HG03469 (cell line): ENCODE measurements at regions not wholly inside any gene's neighbourhood (a gene's known extent, or its start where the extent isn't known, plus 50 kb on each side); places are given as distances from the start of the nearest gene placed in this dataset.
"Not testable (repeated sequence)": the region's sequence is repeated elsewhere in the genome, so short reads cannot be mapped to it uniquely, and the experiment has no call there.

Experiments used
- ATAC-seq: cut with Tn5 transposase; IDR thresholded peaks from one replicate; pipeline ENCODE4 v1.9.1; 2021; ENCODE audit warnings: mild to moderate bottlenecking, moderate library complexity, moderate number of reproducible peaks; ENCODE audit not compliant: unreplicated experiment

GRCh38 chr5:56632199-56632598 lies 183.2 kb upstream of the MAP3K1 start:
- no peak for ATAC-seq

GRCh38 chr5:56631719-56632118 lies 183.6 kb upstream of the MAP3K1 start:
- no peak for ATAC-seq

- not testable (repeated sequence) for ATAC-seq
These were observed 186.7 kb upstream of the MAP3K1 start for GRCh38 chr5:56628616-56629015.

DNA sequence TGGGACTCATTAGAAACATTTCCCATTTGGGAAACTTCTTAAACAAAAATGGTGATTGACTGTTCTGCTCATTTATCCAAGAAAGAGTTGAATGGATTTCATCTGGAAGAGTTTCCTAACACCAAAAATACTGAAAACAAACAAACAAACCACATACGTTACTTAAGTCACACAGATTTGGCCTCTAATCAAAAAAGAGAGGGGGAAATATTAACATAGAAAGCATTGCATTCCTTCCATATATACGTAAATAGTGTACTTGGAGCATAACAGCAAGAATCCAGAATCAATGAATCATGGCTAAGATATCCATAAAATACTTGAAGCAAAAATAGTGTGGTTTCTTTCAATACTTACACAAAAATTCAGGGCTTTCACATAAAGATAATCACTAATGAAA lies 189.8 kb upstream of the MAP3K1 start:
- ATAC-seq: no peak

- ATAC-seq: no peak
These were observed 190.6 kb upstream of the MAP3K1 start for GRCh38 chr5:56624751-56625150.

DNA sequence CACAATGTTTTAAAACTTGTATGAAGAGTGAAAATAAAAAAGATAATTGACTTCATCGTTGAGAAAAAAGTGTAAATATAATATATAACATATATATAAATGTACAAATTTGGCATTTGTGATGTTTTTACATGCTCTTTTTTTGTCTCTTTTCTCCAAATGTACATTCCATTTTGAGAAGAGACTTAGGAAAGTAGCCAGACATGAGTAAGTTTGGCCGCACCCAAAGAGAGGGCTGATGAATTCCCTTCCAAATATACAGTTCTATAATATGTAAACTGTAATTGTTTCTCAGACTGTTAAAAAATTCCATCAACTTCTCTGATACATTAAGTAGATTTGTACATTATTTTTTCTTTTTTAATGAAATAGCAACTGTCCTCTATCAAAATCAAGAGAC lies 193.2 kb upstream of the MAP3K1 start:
- ATAC-seq: no peak

DNA sequence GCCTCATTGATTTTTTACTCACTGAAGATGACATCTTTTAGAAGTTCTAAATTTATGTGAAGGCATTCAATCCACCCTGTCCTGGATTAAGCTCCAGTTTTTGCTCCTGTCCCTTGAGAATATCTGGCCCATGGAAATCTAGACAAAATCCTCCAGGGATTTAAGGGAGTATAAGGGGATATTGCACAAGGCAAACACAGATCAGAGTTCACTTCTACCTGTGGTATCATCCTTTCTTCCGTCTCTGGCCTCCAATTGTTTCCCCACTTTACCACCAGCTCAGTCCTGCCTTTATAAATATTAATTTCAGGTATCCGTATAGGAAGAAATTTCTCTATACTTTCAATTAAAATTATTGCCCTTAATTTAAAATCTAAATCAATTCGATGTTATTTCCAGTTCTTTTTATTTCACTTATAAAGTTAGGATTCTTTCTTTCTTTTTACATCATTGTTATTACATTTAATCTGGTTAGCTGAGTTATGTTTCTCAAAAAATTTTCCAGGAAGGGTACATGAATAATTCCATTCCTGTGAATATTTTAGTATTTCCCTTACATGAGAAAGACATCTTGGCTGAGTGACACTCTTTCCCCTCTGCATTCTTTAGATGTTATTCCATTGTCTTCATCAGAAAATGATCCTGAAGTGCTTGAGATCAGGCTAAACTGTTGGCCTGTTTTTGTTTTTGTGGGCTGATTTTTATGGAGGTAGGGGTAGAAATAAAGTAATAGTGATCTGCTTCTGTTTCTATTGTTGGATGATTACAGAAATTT lies 194.3 kb upstream of the MAP3K1 start:
- no peak for ATAC-seq

GRCh38 chr5:56617998-56618397 lies 197.4 kb upstream of the MAP3K1 start:
- no peak for ATAC-seq

DNA sequence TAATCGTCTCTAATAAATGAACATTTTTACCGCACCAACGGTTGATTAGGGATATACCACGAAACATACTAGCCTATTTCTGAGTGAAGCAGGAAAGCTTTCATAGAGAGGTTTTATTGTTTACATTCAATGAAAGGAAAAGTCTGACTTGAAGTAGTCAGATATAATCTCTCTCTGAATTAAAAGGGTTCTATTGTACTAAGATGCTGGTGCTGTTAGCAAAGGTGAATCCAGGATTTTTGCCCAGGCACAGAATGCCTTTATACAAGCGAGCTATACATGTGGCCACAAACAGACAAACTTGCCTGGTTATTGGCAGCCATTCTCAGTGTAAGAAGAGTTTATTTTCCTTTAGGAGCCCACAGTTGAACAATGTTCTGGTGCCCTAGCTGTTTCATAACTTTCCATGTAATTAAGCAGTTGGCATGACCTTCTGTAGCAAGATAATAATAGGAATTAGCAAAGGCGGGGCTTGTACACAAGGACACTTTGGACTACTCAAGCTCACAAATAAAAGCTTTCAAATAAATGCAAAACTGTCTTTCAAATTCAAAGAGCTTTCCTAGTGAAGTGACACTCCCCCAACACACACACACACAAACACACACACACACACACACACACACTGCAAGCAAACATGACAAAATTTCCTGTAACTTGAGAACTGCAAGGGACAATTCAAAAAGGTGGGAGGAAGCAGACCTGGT lies 198.7 kb upstream of the MAP3K1 start:
- ATAC-seq: no peak

DNA sequence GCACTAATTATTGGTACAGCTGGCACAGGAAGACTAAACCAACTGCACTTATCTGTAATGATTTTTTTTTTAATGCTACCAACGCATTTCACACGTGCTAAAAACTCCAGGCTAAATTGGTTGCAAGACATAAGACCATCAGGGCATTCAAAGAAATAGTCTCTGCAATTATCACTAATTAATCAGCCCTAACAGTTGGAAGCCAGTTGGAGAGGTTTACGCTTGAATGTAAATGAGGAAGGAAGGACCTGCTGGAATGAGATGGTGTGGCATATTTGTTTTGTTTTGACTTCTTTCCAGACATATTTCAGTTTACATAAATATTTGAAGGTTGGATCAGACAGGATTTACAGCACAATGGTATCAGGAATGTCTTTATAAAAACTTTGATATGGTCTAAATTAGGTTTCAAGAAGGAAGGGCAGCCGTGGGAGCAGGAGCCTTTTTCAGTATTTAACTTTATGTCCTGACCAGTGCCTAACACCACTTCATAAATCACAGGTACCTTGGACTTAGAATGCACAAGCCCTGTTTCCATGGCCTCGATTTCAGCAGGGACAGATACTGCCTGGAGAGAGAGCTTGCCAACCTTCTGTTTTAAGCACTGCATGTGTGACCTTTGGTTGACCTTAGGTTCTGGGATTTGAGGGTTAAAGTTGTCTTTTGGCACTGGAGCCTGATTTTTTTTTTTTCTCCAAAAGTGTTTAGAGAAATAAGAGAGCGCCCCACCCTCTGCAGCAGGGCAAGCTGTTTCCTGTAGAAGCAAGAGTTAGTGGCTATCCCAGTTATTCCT lies 199.8 kb upstream of the MAP3K1 start:
- ATAC-seq: no peak

- ATAC-seq: no peak
These were observed 202.6 kb upstream of the MAP3K1 start for GRCh38 chr5:56612759-56613158.

DNA sequence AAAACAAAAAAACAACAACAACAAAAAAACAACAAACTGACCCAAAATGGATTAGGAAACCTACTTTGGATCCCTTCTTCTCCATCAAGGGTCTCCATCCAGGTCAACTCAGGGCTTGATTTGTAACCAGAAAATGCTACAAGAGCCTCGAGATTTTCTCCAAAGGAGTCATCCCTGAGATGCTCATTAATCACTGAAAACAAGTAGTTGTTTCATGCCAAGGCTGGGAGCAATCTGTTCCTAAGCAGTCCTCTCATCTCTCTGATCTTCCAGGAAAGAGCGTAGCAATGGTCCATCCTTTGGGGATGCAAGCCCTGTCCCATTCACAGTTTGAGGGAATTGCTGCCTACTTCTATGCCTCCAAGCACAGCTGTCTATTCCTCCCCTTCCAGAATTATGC lies 203.0 kb upstream of the MAP3K1 start:
- ATAC-seq: no peak

- no peak for ATAC-seq
These were observed 205.2 kb upstream of the MAP3K1 start for GRCh38 chr5:56610093-56610698.

DNA sequence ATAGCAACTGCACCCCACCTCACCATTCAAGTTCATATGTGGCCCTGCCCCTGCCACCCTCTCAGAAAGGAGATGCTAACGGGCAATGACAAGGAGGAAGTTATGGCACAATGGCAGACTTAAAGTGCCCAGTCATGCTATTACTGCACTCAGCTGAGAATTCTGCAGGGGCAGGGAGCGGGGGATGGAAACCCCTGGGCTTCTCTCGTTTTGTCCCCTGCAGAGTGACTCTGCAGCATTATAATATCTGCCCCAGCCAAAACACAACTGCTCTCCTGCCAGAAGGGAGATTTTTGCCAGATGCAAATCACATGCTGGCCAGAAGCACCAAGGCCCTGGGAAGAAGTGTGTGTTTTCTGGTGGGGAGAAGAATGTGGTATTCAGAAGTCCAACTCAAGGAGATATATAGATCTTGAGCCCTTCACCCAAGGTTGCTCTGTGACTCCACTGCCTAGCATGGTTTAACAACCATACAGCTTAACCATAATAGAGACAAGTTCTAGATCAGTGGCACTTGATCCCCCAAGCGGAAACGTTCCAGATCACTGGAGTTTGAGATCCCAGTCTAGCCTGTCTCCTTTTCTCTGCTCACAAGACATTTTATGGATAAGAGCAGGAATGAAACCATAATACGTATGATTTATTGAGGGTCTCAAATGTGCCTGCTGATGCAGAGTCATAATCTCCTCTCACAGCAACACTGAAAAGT lies 207.0 kb upstream of the MAP3K1 start:
- no peak for ATAC-seq

DNA sequence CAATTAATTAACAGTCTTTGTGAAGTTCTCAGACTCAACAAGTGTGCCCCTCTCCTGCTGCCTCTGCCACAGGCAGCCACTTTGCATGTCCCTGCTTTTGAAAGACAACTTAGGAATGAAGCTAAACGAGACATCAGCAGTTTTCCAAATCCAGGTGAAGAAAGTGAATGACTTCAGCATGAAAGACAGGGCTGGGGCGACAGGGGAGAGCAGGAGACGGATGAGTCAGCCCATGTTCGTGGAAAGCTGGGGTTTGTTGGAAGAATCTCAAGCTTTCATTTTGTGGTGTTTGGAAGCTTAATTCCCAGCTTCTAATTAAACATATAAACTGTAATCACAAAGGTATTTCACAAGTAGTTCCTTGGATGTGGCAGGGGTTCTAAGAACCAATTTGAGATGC lies 207.8 kb upstream of the MAP3K1 start:
- no peak for ATAC-seq

GRCh38 chr5:56607074-56607473 lies 208.3 kb upstream of the MAP3K1 start:
- no peak for ATAC-seq

DNA sequence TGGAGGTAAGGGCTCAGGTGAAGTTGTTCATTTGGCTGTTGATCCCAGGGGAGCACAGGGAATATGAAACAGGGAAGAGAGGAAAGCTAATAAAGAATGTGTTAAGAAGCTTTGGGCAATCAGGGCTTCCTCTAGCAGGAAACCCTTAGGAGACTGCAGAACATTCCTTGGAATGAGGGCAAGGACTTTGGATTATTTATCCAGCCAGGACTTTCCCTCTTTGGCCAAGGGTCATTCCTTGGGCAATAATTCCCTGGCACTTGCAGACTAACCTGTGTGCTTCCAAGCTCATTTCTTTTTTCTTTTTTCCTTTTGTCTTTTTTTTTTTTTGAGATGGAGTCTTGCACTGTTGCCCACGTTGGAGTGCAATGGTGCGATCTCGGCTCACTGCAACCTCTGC lies 209.2 kb upstream of the MAP3K1 start:
- no peak for ATAC-seq

- no peak for ATAC-seq
These were observed 210.1 kb upstream of the MAP3K1 start for GRCh38 chr5:56605231-56605630.

- no peak for ATAC-seq
These were observed 213.7 kb upstream of the MAP3K1 start for GRCh38 chr5:56601641-56602071.

GRCh38 chr5:56598941-56599340 lies 216.4 kb upstream of the MAP3K1 start:
- no peak for ATAC-seq

- no peak for ATAC-seq
These were observed 219.2 kb upstream of the MAP3K1 start for GRCh38 chr5:56596155-56596554.
